ENCODE measurements at regions not wholly inside any gene's neighbourhood (a gene's known extent, or its start where the extent isn't known, plus 50 kb on each side); places are given as distances from the start of the nearest gene placed in this dataset.

- TF ChIP-seq, protein P1, sequence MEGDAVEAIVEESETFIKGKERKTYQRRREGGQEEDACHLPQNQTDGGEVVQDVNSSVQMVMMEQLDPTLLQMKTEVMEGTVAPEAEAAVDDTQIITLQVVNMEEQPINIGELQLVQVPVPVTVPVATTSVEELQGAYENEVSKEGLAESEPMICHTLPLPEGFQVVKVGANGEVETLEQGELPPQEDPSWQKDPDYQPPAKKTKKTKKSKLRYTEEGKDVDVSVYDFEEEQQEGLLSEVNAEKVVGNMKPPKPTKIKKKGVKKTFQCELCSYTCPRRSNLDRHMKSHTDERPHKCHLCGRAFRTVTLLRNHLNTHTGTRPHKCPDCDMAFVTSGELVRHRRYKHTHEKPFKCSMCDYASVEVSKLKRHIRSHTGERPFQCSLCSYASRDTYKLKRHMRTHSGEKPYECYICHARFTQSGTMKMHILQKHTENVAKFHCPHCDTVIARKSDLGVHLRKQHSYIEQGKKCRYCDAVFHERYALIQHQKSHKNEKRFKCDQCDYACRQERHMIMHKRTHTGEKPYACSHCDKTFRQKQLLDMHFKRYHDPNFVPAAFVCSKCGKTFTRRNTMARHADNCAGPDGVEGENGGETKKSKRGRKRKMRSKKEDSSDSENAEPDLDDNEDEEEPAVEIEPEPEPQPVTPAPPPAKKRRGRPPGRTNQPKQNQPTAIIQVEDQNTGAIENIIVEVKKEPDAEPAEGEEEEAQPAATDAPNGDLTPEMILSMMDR (IDR thresholded peaks at IDR 0.05) = no peak
- no peak for TF ChIP-seq EP300 (IDR thresholded peaks at IDR 0.05)
- no peak for TF ChIP-seq POLR2A (IDR thresholded peaks at IDR 0.05)
These were observed 512.5 kb upstream of the CNTNAP5 start for GRCh38 chr2:123512547-123512946.

Measured in ovary (tissue), 3 donors.